ENCODE measurements at regions not wholly inside any gene's neighbourhood (a gene's known extent, or its start where the extent isn't known, plus 50 kb on each side); places are given as distances from the start of the nearest gene placed in this dataset.

- TF ChIP-seq CTCF (IDR thresholded peaks at IDR 0.05) (no peak), POLR2A (IDR thresholded peaks at IDR 0.05) (no peak)
Measured at GRCh38 chr10:3331187-3331586, 158.6 kb upstream of the PITRM1 start.

Data from heart left ventricle (tissue), 13 donors.